IPS DF 4.7 (cell line): ENCODE measurements at regions not wholly inside any gene's neighbourhood (a gene's known extent, or its start where the extent isn't known, plus 50 kb on each side); places are given as distances from the start of the nearest gene placed in this dataset.
"Not testable (repeated sequence)": the region's sequence is repeated elsewhere in the genome, so short reads cannot be mapped to it uniquely, and the experiment has no call there.

Experiments
- DNase-seq: peaks from one replicate; pipeline ENCODE4 v3.0.0-alpha.2; 2013; ENCODE audit warnings: low spot score; ENCODE audit errors: extremely low read depth

DNA sequence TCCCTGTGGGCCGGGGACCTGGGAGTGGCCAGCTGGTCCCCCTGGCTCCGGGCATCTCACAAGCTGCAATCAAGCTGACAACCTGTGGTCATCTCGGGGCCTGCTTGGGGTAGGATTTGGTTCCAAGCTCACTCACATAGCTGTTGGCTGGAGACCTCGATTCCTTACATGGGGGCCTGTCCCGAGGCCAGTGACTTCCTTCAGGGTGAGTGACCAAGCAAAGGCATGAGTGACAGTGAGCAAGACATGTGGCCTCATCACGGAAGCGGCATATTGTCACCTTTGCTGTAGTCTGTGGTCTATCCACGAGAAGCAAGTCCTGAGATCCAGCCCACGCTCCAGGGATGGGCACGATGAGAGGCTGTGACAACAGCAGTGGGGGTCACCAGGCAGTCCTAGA lies 131.4 kb upstream of the ID2 start:
- no peak for DNase-seq

DNA sequence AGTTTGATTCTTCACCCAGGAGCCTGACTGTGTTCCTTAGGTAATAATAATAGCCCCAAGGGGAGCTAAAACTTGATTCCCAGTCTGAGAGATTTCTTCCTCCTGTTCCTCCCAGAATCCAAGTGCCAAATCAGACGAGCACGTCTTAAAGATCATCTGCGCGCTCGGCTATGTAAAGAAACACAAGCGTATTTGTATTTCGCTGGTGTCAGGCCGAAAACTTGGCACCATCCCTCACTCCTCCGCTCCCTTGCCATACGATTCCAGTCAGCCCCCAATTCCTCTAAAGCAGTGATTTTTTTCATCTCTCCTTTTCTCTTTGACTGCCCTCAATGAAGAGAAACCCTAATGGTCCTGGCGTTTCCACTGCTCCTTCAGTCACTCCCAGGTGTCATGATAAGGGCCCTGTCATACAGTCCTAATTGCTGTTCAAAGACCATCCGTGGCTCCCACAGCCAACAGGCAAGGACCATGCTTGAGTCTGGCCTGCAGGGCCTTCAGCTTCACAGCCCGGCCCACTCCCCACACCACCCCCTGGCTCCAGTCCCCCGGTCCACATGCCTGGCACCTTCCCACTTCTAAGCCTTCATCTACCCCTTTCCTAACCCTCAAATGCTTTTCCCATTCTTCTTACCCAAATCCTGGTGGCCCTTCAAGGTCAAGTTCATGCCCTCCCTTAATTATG lies 130.8 kb upstream of the ID2 start:
- DNase-seq: no peak

DNA sequence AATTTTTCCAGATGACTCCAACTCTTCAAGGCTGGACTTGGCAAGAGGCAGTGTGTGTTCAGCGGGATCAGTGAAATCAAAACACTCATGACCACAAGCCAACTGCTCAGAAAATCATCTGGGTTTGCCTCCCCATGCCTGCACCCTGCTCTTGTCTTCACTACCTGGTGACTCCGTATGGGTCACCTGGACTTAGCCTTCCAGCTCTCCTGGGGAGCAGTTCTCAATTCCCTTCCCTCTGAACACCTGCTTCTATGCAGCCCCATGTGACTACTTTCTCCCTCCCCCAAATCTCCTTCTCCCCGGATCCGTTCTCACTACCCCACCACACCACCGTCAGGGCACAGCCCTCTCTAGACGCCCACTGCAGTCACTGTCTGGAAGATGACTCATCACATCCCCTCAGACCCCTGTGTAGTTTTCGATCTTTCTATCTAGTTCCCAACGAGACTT lies 130.2 kb upstream of the ID2 start:
- DNase-seq: no peak

DNA sequence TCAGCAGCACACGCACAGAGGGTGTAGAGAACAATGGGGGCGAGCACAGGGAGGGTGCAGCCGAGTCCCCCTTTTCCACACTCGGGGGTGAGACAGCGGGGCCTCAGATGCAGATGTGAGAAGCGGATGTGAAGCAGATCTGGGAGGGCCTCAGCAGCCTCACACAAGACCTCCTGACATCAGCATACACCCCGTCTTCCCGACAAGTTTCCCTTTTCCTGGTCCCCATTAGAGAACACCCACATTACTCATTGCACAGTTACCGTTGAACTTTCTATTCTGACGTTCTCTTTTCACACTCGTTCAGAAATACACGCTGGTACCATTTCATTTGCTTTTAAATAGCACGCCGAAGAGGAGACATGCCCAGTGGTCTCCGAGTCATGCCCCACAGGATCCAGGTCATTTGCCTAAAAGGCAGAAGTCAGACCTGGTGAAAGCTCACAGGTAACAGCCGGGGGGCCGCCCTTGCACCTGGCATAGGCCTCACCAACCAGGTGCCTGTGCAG lies 129.5 kb upstream of the ID2 start:
- no peak for DNase-seq

DNA sequence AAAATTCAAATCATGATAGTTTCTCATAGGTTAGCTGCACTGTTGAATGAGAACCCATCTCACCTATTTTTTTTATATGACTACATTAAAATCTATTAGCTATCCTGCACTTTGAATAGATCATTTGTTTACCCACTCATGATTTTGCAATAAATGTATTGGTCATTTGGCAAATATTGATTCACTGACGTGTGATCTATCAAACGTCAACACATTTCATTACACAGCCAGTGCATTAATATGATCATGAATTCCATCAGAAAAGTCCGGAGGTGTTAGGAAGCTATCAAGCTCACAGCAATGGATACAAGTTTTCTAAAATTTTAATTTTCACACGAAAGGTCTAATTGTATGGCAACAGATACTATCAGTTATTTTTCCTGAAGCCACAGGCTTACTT lies 128.2 kb upstream of the ID2 start:
- no peak for DNase-seq

DNA sequence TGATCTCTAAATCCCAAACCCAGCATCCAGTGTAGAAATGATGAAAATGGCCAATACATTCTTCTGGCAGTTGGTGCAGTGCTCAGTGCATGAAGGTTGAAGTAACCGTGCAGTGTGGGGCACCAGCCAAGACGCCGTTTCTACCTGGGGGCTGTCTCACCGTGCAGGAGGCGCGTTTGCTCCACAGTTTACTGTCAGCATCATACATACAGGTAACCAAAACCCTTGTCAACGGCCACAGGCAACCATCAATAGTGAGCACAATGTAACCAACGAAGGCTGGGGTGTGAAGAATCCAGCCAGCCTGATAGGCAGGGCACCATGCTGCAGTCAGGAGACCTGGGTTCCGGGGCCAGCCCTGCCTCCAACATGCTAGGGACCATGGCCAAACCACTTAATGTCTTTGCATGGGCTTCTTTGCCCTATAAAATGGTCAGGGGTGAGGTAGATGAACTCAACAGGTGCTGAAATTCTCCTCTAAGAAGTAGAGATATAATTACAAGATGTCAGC lies 127.5 kb upstream of the ID2 start:
- no peak for DNase-seq

DNA sequence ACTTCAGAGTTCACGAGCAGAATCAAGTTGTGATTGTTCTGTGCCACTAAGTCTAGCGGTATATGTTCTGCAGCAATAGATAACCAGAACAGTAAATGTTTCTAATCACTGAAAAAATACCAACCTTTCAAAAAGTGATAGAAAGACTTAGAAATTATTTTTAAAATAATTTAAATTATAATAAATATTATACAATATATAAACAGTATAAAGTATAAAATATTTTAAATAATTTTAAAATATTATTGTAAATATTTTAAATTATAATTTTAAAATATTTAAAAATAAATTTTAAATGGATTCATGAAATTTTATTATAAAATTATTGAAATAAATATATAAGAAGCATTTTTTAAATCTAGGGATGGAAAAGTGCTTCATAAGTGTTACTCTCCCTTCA lies 126.3 kb upstream of the ID2 start:
- no peak for DNase-seq

DNA sequence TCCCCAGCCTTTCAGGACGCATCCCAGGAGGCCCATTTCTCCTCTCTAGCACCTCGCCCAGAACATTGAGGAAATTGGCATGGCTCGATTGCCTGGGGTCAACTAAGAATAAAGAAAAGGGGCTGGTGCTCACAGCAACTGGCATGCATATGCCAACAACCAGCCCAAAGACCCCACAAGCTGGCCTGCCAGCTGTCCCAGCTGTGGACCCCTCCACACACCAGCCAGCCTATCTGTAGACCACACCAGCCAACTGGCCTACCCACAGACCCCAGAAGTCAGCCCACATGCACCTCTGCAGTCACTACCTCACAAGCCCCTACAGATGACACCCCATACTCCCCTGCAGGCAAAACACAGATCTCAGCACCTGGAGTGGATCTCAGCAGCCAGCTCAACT lies 123.8 kb upstream of the ID2 start:
- no peak for DNase-seq

DNA sequence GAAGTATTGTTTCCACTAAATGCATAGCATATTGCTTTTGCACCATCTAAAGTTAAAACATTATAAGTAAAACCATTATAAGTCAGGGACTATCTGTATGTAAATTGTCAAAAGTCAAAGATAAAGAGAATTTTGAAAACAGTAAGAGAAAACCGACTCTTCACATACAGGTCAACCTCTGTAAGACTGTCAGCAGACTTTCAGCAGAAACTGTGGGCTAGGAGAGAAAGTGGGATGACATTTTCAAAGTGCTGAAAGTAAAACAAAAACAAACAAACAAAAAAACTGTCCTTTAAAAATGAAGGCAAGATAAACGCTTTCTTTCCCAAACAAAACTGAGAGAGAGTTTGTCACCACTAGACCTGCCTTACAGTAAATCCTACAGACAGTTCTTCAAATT lies 122.9 kb upstream of the ID2 start:
- DNase-seq: no peak

DNA sequence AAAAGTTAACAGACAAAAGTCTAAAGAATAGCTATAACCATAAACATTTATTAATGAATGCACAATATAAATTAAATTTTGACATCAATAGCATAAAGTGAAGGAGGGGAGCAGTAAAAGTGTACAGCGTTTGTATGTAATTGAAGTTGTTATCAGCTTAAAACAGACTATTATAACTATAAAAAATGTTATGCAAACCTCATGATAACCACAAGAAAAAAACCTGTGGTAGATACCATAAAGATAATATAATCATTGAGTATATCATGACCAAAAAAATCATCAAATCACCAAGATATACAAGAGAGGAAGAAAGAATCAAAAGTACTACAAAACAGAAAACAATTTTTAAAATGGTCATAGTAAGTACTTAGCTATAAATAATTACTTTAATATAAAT lies 122.1 kb upstream of the ID2 start:
- DNase-seq: no peak

DNA sequence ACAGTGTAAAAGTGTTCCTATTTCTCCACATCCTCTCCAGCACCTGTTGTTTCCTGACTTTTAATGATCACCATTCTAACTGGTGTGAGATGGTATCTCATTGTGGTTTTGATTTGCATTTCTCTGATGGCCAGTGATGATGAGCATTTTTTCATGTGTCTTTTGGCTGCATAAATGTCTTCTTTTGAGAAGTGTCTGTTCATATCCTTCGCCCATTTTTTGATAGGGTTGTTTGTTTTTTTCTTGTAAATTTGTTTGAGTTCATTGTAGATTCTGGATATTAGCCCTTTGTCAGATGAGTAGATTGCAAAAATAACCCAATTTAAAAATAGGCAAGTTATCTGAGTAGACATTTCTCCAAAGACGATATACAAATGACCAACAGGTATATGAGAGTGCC lies 120.2 kb upstream of the ID2 start:
- not testable (repeated sequence) for DNase-seq

DNA sequence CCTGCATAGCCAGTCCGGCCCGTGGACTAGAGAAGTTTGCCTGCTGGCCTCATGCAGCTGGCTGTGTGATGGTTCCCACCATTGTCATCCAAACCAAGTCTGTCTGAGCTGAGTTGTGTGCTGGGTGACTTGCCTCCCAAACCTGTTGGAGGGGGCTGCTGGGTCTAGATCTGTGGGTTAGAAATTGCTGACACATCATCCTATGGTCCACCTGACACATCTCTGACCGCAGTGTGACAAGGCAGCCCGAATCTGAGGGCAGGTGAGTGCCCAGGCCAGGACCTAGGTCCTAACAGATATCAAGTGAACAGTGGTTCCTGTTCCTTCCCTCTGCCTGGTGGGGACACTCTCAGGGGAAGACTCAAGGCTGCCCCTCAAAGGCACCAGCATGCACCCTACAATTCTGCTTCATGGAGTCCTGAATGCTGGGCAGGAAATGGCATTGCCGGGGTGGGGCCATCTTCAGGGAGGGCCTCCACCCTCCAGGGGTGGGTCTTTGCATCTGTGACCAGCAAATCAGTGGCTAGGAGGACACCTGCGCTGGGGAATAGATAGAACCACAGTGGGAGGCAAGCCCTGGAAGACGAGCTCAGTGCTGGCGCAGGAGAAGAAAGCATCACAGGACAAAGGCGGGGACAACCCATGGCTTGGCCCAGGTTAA lies 117.9 kb upstream of the ID2 start:
- DNase-seq: no peak

DNA sequence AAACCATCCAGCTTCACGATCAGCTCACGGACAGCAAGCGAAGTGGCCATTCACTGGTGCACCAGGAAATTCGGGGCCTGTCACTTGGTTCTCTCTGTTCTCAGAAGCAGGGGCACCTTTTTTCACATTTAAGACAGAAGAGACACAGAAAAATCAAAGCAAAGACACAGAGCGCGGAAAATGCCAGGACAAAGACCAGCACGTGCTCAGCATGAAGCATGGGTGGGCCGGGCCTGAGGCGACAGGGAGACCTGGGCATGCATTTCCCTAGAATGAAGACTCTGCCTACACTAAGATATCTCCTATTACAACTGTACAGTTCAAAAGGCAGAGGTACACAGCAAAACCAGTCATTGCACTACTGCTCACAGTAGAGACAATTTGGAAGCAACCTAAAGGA lies 117.4 kb upstream of the ID2 start:
- DNase-seq: no peak

DNA sequence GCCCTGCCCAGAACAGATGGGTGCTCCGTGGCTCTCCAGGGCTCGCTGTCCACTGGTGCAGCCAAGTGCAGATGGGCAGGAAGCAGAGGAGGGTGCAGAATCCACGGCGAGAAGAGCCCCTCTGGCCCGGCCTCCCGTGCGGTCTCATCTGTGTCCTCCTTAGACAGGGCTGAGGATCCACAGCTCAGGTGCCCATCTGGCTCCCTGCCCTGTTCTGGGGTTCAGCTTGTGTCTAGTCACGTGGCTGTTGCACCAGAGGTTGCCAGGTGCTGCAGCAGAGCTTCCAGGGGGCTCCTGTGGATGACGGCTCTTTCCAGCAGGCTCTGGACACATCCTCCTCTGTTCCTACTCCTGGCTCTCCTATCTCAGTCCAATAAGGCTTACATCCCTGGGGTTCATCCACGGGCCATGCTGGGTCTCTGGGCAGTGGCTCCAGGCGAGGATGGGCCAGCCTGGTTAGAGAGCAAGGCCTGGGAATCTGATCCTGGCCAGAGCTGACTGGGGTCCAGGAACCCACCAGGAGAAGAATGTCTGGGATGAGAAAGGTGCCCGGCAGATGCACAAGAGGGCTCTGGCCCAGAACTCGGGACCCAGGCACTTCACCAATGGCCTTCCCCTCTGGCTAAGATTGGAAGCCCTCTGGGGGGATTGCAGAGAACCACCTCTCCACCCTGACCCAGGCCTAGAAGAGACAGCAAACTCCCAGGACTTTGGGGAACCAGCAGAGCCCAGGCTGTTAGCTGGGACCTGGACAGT lies 116.3 kb upstream of the ID2 start:
- no peak for DNase-seq

DNA sequence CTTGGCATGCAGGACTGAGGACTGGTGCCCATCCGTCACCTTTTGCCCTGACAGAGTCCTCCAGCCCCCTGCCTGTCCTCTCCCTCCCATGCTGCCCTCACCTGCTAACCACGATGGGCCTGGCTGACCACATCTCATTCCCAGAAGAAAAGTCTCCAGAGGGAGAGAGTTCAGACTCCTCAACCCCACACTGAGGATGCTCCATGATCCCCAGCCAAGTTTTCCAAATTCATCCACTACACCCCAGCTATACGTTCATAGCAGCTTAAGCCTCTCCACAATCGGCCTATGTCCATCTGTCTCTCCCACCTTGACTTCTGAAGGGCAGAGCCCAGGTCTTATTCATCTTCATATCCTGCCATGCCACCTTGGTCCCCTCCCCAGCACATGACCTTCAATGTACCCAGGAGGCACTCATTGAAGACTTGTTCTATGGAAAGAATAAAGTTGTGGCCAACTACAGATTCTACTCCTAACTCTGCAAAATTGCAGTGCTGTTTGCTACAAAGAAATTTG lies 115.6 kb upstream of the ID2 start:
- no peak for DNase-seq

DNA sequence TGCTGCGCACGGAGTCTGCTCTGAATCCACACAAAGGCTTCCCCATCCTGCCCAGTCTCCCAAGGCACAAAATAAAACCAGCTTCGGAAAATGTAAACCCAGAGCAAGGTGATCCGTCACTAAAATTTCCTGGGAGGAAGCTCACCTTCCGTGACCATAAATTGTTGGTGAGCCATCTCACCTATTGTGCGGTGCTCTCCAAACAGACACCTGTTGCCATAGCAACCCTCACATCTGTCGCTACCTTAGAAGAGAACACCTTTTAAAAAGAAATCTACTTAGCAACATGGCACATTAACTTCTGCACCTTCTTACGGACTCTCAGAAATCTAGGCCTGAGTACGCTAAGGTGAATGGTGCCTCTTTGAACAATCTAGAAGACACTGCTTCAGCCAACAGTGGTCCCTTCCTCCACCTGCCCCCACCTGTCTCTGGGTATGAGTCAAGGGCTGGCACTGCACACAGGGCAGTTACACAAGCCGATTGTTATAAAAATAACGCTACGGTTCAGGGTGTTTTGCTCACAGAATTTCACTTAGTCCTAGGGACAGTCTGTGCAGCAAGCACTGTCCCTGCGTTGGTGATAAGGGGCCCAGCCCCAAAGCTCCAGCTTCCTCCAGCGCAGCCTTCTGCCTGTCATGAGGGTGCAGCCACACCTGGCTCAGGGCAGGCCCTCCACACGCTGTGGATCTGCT lies 114.9 kb upstream of the ID2 start:
- no peak for DNase-seq

DNA sequence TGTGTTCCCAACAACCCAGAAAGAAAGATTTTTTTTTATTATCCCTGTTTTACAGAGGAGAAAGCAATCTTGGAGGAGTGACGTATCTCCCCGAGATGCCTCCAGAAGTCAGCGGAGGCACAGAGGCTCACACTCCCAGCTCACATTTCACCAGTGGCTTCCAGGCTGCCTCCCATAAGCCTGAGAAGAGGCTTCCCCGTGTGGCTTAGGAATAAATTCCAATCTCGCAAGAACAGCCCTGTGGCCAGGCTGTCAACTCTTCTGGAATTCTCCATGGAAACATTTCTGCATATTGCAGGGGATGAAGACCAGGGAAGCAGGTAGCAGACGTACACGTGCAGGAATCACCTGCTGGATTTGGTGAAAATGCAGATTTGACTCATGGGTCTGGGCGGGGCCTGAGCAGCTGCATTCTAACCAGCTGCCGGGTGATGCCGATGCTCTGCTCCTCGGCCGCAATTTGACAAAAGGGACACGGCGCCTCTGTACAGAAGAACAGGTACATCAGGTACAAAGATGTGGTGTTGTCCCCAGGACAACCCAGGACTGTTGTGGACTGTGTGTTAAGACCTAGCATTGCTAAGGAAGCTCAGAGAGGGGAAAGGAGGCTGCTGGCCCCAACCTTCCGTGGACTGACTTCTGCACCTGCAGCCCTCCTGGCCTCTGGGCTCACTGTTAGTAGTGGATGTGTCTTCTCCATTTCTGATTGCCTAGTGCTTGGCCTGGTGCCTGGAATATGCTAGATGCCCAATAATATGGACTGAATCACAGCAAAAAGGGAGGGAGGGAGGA lies 114.2 kb upstream of the ID2 start:
- no peak for DNase-seq

DNA sequence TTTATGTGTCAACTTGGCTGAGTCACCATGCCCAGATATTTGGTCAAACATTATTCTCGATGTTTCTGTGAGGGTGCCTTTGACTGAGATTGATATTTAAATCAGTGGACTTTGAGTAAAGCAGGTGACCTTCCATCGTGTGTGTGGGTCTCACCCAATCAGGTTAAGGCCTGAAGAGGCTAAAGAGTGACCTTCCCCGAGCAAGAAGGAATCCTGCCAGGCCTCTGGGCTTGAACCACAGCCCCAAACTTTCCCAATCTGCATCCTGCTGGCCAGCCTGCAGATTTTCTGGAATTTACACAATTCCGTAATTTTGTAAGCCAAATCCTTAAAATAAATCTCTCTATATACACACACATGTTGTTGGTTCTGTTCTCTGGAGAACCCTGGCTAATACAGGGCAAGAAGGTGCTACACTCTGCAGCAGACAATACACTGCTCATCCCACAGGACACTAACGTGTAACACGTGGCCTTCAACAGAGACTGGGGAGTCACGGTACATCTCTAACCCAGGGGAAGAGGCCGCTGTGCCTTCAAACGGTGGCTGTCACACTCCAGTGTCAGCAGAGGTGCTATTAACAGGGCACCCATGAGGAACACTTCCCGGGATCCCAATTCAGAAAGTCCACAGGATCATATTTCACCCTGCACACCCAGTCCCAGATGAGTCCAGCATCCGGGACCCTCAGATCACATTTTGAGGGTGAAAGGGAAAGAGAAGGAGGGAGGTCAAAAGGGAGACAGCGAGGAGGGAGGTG lies 113.1 kb upstream of the ID2 start:
- no peak for DNase-seq

DNA sequence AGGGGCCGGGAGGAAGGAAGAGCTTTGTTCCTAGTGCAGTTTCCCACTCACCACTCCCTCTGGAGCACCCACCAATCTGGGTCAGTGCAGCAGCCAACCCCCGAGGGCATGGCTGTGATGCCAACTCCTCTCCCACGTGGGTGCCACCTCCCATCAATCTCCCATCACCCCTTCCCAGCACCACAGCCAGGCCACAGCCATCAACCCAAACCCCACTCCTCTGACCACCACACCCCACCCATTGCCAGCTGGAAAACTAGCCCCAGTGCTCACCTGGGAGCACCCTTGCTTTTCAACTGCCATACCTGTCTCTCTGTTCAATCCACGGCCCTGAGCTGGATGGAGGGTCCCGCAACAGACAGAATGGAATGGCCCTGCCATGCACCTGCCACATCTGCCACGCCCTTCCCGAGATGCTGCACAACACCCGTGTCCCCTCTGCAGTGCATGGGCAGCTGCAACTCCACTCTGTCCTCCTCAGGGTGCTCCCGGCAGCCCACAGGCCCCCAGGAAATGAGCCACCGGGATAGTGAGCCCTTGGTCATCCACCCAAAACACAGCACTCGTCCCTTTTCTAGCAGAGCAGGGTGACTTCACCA lies 112.4 kb upstream of the ID2 start:
- DNase-seq: no peak
